GM19025 (cell line): ENCODE measurements at regions not wholly inside any gene's neighbourhood (a gene's known extent, or its start where the extent isn't known, plus 50 kb on each side); places are given as distances from the start of the nearest gene placed in this dataset.
A peak's percentile ranks its signal among the peaks of the same experiment; 100 is the strongest.
"Not testable (repeated sequence)": the region's sequence is repeated elsewhere in the genome, so short reads cannot be mapped to it uniquely, and the experiment has no call there.

ENCODE experiments used
- ATAC-seq: cut with Tn5 transposase; IDR thresholded peaks from one replicate; pipeline ENCODE4 v1.9.1; 2021; ENCODE audit warnings: mild to moderate bottlenecking, low read depth, moderate library complexity; ENCODE audit not compliant: unreplicated experiment

DNA sequence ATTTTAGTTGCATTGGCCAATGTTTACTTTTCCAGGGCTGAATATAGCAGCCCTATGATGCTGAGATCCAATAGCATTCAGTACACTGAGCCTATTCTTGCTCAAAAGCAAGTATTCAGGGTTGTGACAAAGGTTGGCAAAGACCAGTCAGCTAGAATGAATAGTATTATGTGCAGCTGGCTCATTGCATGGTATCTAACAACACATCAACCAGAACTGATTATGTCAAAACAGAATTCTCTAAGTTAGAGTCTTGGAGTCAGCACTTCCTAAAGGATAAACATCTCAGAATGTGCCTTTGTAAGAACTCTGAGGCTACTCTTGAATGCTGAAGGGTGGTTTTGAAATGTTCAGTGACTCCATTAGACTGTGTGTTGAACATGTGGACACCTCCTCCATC is 774.5 kb upstream of the RGMB start:
- no peak for ATAC-seq

DNA sequence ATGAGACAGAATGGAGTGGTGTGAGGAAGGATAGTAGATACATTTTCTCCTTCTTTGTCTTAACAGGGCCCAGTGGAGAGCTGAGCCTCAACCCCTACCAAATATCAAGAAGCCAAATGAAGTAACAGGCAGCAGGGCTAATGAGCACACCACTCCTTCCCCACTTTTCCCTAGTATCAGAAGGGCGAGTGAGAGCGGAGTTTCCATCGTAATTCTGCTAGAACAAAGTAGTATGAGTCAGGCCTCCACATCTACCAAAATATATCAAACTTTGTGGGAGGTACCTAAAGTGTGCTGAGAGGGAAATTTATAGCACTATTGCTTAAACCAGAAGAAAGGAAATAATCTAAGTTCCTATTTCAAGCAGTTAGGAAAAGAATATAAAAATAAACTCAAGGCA is 769.0 kb upstream of the RGMB start:
- no peak for ATAC-seq

DNA sequence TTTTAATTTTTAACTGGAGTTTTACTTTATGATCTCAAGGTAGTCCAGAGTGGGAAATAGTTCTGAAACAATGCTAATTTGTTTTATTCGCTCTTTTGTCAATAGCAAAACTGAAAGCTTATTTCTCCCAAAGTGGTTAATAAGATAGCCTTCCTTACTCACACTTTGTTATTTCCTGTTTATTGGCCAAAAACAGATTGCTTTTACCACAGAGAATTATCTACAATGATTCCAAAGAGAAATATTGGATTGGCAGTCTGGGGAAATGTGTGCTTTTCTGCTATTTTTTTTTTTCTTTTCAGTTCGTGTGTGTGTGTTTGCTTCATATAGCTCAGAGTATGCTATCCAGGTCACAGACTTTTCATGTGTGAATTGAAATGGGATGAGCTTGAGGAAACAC is 756.7 kb upstream of the RGMB start:
- no peak for ATAC-seq

DNA sequence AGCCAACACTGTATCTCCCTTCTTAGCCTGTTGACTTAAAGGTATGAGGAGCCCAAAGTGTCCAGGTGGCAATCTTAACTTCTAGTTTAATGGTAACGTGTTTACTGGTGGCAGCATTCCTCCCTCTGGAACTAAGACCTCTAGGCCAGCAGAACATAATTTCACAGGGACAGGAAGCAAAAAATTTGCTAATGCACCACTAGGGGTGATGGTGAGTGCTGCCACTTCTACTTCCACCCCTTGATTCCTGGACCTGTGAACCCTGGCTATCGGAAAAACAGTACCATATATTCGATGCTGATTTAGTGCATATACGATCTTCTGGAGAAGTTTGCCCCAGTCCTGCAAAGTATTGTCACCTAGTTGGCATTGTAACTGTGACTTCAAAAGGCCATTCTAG is 743.2 kb upstream of the RGMB start:
- not testable (repeated sequence) for ATAC-seq

DNA sequence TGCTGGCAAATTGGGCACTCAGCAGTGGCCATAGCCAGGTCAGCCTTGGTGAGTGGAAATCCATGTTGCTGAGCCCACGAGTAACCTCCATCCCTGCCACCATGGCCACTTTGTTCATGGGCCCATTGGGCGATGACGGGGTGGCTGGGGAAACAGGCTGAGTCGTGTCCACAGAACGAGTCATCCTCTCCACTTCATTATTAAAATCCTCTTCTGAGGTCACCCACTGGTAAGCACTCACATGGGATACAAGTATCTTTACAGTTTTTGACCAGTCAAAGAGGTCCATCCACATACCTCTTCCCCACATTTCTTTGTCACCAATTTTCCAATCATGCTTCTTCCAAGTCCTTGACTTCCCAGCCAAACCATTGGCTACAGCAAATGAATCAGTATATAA is 742.4 kb upstream of the RGMB start:
- ATAC-seq, result not testable (repeated sequence)

DNA sequence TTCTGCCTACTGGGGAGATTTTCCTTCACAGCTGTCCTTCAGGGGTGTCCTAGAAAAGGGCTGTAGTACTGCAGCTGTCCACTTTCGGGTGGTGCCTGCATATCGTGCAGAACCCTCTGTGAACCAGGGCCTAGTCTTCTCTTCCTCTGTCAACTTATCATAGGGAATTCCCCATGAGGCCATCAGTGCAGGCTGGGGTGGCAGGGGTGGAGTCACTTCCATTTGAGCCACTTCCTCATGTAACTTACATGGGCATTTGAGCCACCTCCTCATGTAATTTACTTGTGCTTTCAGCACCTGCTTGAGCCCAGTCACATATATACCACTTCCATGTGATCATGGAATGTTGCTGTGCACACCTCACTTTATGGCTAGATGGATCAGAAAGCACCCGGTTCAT is 742.0 kb upstream of the RGMB start:
- peak; percentile 88 for ATAC-seq

DNA sequence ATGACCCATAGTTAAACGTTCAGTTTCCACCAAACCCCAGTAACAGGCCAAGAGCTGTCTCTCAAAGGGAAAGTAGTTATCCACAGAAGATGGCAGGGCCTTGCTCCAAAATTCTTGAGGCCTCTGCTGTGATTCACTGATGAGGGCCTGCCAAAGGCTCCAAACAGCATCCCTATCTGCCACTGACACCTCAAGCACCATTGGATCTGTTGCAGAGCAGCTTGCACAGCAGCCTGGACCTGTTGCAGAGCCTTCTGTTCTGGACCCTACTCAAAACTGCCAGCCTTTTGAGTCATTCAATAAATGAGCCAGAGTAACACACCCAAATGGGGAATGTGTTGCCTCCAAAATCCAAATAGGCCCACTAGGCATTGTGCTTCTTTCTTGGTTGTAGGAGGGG is 741.5 kb upstream of the RGMB start:
- ATAC-seq, result no peak

DNA sequence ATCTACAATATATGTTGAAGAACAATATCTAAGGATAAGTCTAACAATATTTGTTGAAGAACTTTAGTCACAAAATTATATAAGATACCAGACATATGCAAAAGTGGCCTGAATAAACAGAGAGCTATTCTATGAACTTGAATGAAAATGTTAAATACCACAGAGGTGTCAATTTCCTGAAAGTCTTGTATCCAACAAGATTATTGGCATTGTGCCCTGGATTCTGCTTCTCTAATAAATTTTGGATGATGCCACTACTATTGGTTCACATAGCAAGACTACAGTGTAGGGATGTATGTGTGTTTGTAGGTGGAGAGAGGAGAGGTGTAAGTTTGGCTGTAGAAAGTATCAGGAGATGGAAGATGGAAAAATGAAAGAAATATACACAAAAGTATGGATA is 731.8 kb upstream of the RGMB start:
- ATAC-seq, result no peak

DNA sequence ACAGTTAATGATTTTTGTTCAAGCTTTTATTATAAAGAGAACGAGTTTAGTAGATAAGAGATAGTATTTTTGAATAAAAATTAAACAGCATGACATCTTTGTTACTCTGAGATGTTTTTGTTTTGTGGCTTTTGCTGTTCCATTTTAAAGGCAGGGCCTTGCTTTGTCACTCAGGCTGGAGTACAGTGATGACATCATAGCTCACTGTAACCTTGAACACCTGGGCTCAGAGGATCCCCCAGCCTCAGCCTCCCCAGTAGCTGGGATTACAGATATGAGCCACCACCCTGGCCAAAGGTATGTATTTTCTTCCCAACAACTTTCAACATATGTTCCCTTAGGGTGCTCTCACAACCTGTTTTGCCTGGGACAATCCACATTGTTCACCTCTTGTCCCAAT is 730.9 kb upstream of the RGMB start:
- no peak for ATAC-seq

DNA sequence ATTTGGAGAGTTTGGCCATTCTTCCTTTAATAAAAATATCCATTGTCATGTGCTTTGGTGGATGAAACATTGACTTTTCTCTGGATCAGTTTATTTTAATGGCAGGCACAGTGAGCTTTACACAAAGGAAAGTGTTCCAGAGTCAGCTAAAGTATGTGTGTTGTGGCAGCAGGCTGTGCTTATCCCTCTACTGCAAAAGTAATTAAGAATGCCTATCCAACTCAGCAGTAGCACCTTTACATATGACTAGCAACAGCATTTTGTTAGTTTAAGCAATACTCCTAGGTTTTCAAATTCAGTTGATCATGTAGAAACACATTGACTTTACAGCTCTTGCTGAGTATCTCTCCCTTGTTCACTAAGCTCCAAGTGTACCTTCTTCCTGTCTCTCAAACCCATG is 730.5 kb upstream of the RGMB start:
- no peak for ATAC-seq

DNA sequence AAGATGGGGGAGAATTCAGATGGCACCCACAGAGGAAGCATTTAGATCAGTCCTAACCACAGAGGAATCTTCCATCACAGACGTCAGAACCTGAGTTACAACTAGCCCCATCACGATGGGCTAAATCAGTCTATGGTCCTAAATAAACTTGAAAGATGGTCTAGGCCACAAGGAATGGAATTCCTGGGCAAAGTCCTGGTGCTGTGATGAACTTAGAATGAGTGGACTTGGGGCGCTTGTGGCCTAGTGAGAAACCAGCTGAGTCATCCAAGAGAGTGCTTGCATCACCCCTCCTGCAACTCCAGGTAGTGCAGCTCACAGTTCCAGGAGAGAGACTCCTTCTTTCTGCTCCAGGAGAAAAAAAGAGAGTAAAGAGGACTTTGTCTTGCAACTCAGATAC is 722.9 kb upstream of the RGMB start:
- ATAC-seq, result no peak

DNA sequence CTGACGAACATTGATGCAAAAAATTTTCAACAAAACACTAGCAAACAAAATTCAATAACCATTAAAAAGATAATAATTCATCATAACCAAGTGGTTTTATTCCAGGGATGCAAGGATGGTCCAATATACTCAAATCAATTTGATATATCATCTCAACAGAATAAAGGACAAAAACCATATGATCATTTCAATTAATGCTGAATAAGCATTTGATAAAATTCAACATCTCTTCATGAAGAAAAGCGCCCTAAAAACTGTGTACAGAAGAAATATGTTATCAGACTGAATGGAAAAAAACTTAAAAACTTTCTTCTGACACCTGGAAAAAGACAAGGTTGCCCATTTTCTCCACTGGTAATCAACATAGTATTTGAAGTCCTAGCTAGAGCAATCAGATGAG is 720.3 kb upstream of the RGMB start:
- ATAC-seq, result no peak

DNA sequence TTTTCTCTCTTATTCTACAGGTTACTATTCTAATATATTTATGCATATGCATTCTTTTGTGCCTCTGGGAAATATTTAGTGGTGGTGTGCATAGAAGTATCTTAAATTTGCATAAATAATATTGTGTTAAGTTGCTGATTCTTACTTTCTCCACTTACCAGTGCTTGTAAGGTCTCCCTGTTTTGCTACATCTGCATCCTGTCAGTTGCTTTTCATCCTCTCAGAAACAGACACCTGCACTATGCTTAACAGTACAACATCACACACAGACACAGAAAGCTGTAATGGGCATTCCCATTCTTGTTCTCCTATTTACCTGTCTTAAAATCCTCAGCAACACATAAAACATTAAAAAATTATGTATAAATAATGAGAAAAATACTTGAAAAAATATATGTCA is 713.3 kb upstream of the RGMB start:
- no peak for ATAC-seq

DNA sequence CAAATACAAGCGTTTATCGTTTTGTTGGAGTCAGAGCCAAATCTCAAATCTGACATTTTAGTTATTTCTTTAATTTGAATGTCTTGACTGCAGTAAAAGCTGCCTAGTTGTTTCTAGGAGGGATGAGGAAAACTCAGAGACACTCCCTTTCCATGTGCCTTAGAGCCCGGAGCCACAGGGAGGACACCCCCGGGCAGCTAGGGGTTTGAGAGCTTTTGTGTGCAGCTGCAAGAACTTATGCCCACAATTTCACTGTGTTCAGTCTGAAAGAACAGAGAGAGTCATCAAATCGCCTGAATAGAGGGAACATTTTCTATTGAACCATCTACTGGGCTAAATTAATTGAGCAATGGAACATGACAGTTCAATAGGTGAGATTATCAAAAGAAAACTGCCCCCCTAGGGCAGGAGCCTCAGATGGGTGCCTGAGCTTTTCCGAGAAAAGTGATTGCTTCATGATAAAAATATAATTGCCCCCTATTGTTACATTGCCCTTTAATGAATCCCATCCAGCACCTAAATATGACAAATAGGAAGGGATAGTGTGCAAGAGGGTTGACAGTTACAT is 709.3 kb upstream of the RGMB start:
- no peak for ATAC-seq

DNA sequence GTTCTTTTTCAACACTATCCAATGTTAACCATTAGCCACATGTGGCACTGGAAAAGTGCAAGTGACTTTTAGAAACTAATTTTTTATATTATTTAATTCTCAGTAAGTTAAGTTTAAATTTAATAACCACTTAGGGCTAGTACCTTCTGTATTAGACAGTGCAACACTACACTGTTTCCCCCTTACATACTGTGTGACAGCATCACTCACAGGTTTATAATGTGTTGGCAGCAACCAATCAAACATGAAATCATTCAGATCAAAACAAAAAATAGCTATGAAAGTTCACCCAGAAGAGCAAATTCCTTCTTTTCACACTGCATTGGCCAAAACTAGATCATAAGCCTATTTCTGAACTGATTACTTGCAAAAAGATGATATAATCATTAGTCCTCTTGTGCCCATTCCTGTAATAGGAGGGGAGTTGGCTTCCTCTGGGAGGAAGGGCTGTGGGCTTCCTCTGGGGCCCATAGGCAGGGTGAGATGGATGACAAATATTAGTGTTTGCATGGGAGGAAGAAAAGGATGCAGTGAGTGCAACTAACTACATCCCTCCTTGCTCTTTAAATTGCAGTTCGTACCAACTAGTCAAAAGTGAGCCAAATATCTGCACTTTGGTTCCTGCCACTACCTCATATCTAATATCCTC is 708.1 kb upstream of the RGMB start:
- no peak for ATAC-seq

DNA sequence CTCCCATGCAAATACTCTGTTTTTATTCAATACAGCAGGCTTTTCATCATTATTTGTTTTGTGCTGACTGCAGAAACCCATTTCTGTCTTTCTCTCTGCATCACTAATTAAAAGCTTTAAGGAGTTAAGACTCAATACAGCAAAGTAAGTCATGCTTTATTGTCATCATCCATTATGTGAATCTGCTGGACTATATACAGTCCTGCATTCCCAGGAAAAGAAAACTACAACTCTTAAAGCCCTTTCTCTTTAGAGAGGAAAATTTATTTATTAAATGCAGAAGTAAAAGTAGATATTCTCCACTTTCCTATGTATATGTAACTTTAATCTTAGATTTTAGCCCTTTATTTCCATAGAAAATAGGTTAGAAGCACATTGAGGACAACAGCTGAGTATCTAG is 706.6 kb upstream of the RGMB start:
- ATAC-seq, result no peak

DNA sequence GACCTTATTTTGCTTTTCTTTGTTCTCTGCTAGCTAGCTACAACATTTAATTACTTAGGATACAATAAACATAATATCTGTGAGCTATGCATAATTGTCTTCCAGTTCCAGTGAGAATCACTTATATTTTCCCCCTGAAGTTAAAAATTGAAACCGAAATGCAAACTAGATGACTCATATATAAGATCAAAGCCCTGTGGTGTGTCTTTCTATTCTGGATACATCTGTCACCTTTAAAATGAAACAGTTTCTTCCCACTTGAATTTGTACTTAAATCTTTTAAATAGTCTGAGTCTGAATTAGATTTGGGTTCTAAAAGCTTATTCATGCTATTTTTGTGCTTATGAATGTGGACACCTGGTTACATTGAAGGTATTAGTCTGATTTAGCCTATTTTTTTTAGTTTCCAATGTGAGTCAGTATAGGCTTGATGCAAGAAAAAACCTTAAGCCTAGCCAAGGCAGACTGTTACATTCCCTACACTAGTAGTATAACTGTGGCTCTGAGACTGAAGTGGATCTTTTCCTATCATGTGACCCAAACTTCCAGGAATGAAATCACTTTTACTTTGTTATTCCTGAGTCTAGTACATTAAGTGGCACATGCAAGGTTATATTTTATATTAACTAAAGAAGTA is 703.5 kb upstream of the RGMB start:
- peak; percentile 64 for ATAC-seq

DNA sequence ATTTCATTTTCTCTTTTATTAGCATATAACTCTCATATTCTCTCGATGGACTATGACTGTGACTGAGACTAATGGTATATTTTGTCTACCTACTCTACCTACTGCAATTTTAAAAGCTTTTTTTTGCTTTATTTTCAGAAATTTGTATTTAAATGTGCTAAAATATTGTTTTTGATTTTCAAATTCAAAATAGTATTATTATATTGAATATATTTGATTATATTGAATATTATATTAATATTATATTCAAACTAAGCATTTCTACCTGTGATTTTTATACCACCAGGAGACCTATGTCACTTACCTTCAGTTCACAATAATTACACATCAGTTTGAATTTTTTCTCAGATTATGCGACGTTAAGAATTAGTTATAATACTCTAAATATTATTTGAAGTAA is 700.5 kb upstream of the RGMB start:
- no peak for ATAC-seq

DNA sequence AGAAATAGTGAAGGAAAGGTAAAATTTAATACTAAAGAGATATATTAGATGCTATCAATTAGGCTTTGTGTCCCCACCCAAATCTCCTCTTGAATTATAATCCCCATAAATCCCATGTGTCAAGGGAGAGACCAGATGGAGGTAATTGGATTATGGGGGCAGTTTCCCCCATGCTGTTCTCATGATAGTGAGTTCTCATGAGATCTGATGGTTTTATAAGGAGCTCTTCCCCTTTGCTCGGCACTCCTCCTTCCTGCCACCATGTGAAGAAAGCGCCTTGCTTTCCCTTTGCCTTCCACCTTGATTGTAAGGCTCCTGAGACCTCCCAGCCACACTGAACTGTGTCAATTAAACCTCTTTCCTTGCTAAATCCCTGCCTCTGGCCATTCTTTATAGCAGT is 697.0 kb upstream of the RGMB start:
- ATAC-seq, result no peak

DNA sequence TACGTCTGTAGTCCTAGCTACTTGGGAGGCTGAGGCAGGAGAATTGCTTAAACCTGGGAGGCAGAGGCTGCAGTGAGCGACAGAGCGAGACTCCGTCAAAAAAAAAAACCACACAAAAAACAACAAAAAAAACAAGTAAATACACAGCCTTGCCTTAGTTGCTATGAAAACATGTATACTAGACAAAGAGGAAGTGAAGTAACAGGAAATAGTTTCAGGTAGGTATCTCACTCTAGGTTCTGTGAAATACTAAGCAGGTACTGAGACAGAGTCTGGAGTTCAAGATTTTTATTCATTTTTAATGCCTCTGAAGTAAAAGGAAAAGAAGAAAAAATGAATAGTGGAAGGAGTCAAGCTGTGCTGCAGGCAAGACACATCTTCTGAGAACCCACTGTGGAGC is 687.9 kb upstream of the RGMB start:
- ATAC-seq, result no peak

DNA sequence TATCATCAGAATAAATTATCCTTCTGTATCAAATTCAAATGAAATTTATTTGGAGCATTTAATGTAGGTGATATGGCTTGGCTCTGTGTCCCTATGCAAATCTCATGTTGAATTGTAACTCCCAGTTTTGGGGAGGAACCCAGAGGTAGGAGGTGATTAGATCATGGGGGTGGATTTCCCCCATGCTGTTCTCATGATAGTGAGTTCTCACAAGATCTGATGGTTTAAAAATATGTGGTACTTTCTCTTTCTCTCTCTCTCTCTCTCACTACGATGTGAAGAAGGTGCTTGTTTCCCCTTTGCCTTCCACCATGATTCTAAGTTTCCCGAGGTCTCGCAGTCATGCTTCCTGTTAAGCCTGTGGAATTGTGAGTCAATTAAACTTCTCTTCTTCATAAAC is 678.4 kb upstream of the RGMB start:
- peak; percentile 61 for ATAC-seq

DNA sequence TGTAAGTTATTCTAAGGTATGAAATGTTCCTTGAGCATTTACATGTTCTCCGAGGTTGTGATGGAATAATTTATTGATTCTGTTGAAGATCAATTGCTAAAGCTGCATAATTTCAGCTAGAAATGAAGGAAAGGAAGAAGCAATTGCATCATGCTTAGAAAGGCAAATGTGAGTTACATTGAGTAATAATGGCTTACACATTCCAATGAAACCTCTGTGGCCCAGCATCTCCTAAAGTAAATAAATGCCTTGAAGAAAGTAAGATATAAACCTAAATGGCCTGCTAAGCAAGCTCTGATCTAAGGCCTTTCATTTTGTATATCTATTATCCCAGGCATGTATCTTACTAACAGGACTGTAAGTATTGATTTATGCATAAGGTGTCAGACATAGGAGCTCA is 677.3 kb upstream of the RGMB start:
- no peak for ATAC-seq
